CMK (cell line): ENCODE measurements at regions not wholly inside any gene's neighbourhood (a gene's known extent, or its start where the extent isn't known, plus 50 kb on each side); places are given as distances from the start of the nearest gene placed in this dataset.
"Not testable (repeated sequence)": the region's sequence is repeated elsewhere in the genome, so short reads cannot be mapped to it uniquely, and the experiment has no call there.

Experiments
- DNase-seq: peaks from one replicate; pipeline ENCODE4 v3.0.0-alpha.2; 2010; ENCODE audit warnings: low read depth

DNA sequence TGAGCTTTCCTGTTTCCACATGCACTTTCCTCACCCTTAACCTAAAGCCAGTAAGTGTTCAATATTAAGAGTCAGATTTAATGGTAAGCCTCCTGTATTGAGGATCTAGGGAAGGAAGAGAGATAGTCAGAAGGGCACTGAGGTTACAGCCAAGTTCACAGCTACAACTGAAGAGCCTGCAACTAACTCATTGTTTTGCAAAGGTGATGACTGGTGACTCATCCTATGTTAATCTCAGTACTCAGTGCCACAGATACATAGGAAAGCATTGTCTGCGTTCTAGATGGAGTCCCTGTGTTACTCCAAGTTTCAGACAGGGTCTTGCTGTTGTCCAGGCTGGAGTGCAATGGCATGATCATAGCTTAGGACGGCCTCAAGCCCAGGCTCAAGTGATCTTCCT is 157.0 kb upstream of the RBM19 start:
- no peak for DNase-seq

DNA sequence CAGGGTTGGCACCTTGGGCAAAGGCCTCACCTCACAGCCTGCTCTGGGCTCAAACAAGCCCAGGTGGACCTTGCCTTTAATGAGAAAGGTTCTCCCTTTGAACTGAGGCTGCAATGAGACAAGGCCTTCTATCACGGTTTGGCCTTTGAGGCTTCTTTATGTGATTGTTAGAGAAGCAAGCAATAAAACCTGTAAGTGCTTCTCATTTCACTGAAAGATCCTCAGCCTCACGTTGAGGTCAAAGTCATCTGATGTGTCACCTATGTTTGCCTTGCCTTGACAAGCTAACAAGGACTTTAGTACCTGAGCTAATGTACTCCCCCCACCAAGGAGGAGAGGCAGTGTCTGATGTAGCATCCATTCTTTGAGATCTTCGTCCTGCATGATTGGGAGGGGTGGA is 155.9 kb upstream of the RBM19 start:
- DNase-seq, result no peak

DNA sequence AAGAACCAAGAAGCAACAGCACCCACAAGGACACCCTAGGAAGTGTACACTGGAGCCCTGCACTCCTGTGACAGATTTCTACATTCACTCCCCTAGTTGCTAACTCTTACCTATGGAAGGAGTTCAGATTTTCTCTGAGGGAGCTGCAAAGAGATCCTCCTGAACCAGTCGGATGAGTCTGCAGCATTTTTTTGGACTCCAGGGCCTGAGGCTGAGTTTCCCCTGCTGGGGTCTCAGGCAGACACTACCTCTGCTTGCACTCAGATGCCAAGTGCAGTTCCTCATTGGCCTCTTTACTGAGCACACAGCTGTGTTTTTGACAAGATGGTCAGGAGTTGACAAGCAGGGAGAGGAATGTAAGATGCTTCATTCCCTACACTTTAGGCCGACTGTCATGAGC is 153.2 kb upstream of the RBM19 start:
- no peak for DNase-seq

DNA sequence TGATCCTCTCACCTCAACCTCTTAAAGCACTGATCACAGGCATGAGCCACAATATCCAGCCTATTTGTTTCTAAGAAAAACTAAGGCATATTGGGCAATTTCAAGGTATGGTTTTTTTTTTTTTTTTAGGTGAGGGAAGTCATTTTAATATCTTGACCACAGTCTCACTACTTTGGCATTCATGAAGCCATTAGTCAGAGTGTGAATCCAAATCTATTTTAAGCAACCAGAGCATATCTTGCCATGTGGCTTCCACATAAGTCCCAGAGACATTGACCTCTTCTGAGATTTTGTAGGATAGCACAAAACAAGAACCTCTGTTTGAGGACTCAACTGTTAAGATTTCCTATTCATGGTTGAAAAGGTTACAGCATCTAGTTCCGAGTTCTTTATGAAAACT is 130.3 kb upstream of the RBM19 start:
- DNase-seq, result no peak

DNA sequence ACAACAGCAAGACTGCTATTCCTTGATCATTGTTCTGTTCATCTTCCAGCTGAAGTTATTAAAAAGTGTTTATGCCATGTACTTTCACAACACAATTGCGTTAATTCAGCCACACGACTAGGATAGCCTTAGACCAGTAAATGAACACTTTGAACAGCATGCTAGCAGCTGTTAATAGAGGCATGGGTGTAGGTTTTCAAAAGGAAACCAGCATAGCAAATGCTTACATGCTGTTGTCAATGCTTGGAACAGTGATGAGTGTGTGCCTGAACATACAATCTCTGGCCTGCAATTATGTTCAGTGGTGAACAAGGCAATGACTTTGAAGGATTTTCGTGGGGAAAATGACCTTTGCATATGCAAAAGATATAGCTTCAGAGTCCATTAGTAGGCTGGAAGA is 127.4 kb upstream of the RBM19 start:
- DNase-seq, result no peak

DNA sequence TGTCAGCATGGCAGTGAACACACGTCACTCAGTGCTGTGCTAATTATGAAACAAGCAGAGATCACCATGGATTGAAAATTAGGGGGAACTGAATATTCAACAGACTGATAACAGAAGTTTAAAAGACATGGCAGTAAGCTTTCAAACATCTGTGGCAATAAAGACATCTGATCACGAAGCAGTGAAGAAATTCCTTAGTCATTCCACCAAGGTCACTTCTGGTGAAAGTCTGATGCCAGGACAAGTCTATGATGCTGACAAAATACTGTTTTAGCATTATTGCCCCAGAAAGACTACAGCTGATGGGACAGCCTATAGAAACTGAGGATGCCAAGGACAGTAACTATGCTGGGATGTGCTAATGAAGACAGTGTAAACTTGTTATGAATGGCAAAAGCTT is 126.9 kb upstream of the RBM19 start:
- DNase-seq, result no peak

DNA sequence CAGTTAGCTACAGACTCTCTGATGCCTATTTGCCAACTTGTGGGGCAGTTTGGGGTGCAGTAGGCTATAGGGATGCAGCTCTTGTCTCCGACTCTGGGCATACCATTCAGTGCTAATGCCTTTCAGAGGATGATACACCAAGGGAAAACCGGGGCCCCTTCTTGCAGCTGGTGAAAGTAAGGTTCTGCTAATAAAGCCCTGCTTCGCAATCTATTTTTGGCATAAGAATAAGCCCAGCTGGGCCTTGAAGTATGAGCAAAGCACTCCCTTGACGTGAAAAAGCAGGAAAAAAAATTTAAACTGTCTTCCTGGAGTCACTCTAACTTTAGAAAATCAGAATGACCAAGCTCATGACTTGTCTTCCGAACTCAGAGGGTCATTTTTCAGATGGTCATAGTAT is 124.1 kb upstream of the RBM19 start:
- DNase-seq, result no peak

DNA sequence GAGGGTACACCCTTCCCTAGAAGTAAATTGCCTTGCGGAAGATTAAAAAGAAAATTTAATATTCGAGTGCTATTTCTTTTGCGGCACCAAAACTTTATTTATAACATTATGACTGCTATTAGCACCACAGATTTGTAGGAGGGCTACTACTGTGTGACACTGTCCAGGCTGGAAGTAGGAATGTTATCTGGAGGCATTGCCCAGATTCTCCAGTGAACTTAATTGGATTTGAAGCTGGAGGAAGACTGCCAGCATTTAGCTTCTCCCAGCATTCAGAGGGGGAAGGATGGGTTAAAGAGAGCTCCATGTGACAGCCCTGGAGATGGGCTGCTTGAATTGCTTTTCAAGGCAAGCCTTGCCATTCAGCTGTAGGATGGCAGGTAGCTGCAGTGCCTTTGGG is 107.0 kb upstream of the RBM19 start:
- no peak for DNase-seq

DNA sequence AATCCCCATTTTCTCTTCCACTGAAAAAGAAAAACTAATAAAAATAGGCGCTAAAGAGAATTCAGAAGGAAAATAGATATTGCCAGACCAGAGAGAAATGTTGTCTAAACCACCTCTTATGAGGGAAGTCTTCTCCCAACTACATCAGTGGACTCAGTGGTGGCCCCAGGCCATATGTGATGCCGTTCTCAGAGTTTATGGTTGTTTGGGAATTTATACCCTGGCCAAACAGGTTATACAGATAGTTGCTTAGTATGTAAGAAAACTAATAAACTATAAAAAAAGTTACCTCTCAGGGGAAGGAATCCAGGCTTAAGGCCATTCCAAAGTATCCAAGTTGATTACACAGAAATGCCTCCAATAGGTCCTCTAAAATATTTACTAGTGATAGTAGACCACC is 103.4 kb upstream of the RBM19 start:
- DNase-seq, result no peak

DNA sequence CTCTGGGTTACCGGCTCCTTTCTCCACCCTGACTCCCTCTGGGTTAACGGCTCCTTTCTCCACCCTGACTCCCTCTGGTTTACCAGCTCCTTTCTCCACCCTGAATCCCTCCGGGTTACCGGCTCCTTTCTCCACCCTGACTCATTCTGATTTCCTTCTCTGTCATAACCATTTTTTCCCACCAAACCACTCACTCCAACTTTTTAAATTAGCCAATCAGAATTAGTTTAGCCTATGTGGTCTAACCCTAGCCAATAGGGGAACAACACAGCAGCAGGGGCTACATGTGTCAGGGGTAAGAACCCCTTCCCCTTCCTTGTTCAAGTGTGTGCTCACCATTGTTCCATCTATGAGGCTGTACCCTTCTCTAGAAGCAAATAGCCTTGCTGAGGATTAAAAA is 98.4 kb upstream of the RBM19 start:
- no peak for DNase-seq

DNA sequence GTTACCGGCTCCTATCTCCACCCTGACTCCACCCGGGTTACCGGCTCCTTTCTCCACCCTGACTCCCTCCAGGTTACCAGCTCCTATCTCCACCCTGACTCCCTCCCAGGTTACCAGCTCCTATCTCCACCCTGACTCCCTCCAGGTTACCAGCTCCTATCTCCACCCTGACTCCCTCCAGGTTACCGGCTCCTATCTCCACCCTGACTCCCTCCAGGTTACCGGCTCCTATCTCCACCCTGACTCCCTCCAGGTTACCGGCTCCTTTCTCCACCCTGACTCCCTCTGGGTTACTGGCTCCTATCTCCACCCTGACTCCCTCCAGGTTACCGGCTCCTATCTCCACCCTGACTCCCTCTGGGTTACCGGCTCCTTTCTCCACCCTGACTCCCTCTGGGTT is 97.9 kb upstream of the RBM19 start:
- DNase-seq, result not testable (repeated sequence)

DNA sequence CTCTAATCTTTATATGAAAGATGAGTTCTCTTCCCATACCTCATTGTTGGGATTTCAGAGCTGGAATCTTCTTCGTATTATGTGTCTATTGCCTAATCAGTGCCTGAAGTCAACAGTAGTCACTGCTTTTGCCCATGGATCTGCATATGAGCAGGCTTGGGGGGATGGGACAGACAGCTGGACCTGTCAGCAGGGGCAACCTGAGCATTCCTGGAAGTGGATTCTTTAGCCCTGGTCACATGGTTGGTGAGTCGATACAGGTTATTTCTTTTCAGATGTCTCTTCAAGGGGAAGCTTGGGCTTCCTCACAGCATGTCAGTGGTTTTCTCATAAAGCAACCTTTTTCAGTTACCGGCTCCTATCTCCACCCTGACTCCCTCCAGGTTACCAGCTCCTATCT is 97.3 kb upstream of the RBM19 start:
- DNase-seq, result no peak

DNA sequence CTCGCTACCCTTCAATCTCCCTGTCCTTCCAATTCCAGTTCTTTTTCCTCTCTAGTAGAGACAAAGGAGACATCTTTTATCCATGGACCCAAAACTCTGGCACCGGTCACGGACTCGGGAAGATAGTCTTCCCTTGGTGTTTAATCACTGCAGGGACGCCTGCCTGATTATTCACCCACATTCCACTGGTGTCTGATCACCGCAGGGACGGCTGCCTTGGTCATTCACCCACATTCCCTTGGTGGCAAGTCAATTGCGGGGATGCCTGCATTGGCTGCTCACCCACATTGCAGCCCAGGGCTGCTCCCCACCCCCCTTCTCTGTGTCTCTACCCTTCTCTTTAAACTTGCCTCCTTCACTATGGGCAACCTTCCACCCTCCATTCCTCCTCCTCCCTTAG is 90.2 kb upstream of the RBM19 start:
- DNase-seq, result not testable (repeated sequence)

DNA sequence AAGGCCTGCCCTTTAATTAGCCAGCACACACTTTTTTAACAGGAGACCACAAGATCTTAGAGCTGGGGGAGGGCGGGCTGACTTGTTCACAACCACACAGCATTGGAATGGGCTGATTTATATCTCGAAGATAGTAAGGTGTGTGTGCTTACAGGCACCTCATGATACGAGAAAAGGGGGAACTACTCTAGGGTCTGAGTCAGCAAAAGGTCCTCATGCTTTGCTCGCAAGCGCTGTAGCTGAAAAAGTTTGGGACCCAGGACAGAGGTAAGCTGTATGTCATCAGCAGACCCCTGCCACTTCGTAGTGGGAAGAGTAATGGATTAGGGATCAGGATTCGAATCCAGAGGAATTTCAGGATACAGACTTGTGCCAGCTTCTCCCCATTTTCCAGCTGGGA is 88.9 kb upstream of the RBM19 start:
- DNase-seq, result no peak

DNA sequence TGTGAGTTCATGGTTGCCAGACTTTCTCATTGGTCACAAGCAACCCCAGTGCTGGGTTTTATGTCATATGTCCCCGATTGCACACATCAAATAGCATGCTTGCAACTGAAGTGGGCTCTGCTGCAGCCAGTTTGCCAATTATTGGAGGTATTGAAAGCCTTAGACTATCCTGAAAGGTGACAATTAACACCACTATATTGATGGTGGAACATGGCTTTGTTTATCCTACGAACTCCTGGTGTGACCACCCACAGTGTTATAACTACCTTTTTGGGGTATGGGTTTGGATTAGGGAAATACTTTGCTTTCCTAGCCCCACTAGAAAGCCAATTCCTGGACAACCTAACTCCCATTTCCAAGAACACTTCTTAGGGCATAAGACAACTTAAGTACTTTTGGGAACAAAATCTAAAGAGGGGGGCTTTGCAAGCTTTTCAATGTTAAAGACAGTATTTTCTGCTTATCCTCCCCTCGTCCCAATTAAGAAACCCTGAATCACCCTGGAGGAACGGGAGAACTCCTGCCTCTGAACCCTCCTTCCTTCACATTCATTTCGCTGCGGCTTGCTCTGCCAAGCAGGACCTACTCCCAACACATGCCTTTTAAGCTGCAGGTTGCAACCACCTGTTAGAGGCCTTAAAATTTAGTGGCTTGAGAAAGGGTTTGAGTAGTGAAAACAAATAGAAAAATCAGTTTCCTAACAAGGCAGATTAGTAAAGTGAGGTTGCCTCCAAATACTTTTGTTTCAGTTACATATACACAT is 80.3 kb upstream of the RBM19 start:
- DNase-seq, result no peak

DNA sequence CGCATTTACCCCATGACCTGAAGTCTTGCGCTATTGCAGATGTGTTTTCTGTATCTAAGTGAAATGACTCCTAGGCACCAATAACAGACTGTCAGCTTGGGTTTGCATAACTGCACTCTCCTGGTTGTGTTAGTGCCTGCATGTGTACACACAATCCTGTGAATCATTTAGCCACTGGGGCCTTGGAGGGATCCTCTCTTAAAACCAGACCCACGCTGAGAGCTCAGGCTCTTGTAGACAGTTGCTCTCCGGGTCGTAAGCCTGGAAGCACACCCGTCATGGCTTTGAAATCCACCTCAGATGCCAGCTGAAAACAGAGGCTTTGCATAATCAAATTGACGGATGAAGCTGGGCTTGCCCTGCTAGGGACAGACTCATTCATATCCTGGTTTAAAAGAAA is 79.2 kb upstream of the RBM19 start:
- no peak for DNase-seq

DNA sequence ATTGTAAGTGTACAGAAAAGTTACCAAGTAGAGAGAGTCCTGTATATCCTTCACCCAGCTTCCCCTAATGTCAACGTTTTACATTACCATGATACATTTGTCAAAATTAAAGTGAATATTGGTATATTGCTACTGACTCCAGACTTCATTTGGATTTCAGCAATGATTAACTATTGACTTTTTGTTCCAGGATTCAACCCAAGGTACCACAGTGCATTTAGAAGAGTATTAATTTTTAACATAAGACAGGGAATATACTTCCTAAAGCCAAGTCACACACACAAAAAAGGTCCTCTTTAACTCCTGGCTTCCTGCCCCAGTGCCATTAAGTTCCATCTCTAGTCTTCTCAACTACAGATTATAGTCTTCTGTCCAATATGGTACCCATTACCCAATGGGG is 75.5 kb upstream of the RBM19 start:
- DNase-seq, result no peak

DNA sequence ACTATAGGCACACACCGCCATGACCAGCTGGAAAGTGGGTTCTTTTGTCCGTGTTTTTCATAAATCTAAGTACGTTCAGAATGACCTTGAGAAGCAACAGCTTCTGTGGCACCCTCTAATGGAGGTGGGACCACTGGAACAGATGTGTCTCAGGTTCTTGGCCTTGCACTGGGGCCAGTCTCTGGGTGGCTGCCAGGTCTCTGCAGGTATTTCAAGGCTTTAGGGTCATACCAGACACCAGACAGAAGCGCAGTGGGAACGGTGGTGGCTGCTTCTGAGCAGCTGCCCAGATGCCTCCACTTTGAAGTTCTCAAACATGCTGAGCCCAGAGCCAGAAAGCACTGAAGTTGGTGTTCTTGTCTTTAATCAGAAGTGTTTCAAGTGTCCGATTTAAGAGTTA is 75.0 kb upstream of the RBM19 start:
- DNase-seq, result no peak

DNA sequence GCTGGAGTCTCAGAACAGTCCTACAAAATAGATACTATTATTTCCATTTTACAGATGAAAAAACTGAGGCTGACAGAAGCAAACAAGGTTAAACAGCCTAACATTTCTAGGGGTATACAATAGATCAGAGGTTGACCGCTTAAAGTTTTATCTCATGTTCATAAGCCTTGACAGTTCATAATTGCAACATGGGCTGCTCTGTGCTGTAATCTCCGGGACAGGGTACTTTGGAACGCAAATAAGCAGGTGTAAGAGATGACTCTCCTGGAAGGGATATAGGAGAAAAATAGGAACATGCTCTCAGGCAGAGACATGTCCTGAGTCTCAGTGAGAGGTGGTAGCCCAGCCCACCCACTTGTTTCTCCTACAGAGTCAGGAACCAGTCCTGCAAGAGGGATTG is 72.8 kb upstream of the RBM19 start:
- no peak for DNase-seq

DNA sequence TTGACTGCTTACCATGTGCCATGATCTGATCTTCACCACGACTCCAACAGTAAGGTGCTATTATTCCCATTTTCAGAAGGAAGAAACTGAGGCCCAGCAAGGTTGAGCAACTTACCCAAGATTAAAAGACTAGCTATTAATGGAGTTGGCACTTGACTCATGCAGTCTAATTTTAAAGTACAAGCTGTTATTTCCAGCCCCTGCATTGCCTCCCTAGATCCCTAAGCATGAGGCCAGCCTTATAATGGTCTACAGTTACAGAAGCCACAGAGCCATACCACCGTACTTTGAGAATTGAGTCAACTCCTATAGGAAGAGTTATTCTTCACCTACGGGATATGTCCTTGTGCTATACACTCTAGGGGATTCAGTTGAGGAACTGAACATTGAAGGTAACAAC is 66.7 kb upstream of the RBM19 start:
- DNase-seq, result no peak

DNA sequence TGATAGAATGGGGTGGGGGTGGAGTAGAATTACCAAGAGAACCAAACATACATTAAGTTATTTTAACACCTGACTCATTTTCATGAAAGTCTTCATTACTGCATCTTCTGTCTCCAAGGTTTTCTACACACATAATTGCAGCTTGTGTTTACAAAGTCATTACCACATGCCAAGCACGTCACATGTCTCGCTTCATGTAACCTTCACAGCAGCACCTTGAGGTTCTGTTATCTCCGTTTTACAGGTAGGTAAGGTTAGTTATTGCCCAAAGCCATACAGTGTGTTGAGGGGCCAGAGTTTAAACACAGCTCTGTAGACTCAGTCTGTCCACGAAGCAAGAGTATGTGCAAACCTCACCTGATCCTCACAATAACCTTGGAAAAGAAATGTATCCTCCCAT is 64.3 kb upstream of the RBM19 start:
- no peak for DNase-seq

DNA sequence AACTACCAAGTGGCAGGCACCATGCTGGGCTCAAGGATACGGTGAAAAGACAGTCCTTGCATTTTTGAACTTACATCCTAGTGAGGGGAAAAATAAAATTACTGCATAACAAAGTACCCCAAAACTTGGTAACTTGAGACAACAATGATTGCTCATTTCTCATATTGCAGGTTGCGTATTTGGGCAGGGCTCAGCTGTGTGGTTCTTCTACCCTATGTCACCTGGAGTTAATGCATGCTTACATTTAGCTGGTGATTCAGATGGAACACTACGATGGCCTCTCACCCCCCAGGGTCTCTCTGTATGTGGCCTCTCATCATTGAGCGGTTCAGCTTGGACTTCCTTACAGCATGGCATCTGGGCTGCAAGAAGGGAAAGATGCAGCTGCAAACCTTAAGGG is 60.7 kb upstream of the RBM19 start:
- DNase-seq, result no peak

DNA sequence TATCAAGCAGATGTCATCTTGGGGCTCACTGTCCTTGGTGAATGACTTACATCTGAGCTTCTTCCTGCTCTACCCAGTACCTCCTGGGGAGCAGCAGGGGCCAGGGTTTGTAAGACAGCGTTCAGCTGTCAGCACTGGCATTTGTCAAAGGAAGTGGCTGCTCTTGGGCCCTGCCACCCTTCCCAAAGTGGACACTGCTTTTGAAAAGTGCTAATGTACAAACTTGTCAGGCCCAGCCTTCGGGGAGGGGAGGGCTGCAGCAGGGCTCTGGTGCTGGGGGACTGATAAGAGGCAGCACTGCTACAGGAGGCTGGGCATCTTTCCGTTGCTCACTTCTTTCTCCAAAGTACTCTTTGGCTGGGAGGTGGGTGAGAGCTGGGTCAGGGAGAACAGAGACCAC is 59.8 kb upstream of the RBM19 start:
- DNase-seq, result no peak

DNA sequence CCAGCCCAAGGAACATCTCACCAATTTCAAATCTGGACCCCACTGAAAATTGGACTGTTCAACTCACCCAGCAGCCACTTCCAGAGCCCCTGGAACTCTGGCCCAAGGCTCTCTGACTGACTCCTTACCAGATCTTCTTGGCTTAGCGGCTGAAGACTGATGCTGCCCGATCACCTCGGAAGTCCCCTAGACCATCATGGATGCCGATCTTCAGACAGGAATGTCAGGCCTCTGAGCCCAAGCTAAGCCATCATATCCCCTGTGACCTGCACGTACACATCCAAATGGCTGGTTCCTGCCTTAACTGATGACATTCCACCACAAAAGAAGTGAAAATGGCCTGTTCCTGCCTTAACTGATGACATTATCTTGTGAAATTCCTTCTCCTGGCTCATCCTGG is 56.0 kb upstream of the RBM19 start:
- DNase-seq, result not testable (repeated sequence)

DNA sequence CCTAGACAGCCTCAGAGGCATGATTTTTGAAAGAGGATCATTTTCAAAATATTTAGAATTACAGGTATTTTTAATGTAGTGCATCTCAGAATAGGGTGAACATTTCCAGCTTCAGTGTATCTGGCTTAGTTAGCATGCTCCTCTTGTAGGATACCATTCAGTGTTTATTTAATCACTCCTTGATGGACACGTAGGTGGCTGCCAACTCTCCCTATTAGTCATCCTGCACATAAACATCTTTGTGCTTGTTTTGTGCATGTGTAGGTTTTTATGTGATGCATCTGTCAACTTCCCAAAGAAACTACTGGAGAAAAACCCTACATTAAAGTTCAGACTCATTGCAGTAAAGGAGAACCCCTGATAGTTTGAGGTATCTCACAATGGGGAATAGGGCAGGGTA is 52.5 kb upstream of the RBM19 start:
- DNase-seq, result no peak
